ENCODE measurements at regions not wholly inside any gene's neighbourhood (a gene's known extent, or its start where the extent isn't known, plus 50 kb on each side); places are given as distances from the start of the nearest gene placed in this dataset.

DNA sequence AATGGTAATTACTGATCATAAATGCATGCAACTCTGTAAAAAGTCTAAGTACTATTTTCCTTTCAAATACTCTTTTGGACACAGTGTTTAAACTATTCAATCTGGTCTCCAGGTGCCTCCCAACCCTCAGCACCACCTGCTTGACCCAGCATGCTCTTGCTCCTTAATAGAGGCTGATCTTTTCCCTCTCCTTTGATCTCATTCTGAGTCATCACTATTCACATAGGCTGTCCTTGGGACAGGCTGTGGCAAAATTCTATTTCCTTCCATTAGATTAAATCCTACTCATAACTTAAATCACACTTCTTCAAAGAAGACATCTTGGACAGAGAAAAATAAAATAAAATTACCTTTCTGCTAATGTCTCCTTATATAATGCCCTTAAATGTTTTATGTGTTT lies 199.4 kb upstream of the ST8SIA4 start:
- TF ChIP-seq, protein P1, sequence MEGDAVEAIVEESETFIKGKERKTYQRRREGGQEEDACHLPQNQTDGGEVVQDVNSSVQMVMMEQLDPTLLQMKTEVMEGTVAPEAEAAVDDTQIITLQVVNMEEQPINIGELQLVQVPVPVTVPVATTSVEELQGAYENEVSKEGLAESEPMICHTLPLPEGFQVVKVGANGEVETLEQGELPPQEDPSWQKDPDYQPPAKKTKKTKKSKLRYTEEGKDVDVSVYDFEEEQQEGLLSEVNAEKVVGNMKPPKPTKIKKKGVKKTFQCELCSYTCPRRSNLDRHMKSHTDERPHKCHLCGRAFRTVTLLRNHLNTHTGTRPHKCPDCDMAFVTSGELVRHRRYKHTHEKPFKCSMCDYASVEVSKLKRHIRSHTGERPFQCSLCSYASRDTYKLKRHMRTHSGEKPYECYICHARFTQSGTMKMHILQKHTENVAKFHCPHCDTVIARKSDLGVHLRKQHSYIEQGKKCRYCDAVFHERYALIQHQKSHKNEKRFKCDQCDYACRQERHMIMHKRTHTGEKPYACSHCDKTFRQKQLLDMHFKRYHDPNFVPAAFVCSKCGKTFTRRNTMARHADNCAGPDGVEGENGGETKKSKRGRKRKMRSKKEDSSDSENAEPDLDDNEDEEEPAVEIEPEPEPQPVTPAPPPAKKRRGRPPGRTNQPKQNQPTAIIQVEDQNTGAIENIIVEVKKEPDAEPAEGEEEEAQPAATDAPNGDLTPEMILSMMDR (IDR thresholded peaks at IDR 0.05) = no peak

DNA sequence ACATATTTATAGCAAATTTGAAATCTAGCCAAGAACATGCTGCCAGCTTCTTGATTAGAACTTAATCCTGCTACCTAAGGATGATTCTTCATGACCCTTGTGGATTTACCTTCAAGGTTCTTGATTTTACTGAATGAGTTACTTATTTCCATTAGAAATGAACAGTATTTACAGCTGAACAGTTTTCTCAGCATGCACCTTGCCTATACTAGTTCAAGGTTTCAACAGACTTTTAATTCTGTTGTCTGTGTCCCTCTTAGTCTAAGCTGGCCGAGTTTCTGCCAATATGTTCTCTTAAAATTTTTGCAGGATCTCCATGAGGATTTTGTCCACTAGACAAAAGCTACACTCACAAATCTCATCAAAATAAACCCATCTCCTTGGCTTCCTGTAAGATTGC lies 188.8 kb upstream of the ST8SIA4 start:
- TF ChIP-seq, protein P1 (IDR thresholded peaks at IDR 0.05) = no peak

DNA sequence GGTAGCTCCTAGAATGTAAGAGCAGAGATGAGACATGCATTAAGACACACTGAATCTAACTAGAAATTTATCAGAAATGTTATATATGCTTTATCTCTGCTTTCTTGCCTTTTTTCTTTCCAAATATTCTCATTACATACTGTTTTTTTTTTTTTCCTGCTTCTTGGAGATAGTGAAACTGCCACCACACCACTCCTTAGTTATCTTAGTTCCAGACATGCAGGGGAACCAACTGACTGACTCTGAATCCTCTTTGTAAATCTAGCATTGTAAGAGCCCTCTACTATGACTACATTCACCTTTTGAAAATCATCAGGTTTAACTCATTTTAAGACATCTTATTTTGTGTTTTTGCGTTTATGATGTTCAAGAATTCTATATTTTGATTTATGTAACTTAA lies 181.3 kb upstream of the ST8SIA4 start:
- TF ChIP-seq, protein P1 (IDR thresholded peaks at IDR 0.05) = no peak

DNA sequence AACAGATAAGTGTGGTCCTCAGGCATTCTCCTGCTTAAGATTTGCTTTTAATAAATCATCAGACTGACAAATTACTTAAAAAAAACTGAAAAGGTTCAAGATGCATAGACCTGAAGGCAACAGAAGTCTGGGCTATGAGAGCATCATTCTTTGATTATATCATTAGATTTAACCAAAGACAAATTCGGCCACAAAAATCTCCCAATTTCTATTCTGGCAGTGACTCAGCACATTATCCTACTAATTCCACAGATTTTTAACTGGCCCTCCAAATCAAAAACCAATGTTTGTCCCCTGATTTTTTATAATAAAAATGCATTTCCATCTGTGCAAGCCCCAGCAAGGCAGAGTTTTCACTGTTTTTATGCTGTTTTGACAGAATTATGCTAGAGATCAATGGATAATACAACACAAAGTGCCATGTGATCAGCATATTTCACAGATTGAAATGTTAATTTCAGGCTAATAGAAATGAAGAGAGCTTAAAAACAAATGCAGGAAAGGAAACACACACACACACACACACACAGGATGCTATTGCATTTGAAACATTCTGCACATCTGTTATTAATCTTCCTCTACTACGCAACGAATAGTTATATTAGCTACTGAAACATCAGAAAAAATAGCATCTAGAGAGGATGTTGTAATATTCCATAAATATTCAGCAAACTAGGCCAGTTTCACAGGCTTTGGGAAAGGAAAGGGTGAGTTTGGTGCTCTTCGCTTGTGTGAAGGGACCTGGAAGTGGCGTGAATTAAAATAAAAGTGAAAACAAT lies 177.6 kb upstream of the ST8SIA4 start:
- TF ChIP-seq, protein P1 (IDR thresholded peaks at IDR 0.05) = no peak

DNA sequence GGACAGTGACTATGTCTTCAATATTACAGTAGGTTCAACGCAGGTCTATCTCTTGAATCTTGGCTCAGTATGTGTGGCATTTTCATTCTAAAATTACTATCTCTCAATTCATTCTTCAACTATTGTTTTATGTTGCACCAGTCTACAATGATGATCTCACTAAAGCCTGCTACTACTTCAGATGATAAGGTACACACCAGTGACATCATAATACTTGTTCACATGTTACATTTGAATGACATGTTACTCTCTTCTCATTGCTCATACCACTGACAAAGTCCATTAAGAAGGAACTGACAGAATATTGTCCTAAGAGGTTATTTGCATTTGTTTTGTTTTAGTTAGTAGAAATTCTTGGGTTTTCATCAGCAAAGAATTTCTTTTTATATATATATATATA lies 165.2 kb upstream of the ST8SIA4 start:
- TF ChIP-seq, protein P1 (IDR thresholded peaks at IDR 0.05) = no peak

DNA sequence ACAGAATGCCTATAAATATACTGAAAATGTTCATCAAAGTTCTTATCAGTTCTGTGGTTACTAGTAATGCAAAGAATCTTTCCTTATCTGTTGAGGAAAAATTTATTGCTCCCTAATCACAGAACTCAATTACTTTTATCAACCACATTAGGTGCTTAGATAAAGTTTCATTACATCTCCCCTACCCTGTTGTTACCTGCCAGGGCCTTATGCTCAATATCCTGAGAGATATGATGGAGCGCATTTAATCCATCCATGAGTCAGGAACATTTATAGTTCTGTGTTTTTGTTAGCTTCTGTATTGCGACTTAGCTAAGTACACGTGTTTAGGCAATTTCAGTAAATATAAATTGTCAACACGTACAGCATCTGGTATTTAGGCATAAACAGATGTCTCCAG lies 164.3 kb upstream of the ST8SIA4 start:
- TF ChIP-seq, protein P1 (IDR thresholded peaks at IDR 0.05) = no peak

DNA sequence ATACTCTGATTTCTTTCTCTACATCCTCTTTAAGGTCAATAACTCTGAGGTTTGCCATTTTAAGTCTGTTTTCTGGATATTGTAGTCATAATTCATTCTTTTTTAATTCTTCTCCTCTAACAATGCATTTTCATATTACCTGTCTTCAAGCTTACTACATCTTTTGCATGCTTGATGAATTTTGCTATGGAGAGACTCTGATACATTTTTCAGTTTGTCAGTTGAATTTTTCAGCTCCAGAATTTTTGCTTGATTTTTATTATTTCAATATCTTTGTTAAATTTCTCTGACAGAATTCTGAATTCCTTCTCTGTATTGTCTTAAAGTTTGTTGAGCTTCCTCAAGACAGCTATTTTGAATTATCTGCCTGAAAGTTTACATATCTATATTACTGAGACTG lies 159.8 kb upstream of the ST8SIA4 start:
- TF ChIP-seq, protein P1 (IDR thresholded peaks at IDR 0.05) = no peak

DNA sequence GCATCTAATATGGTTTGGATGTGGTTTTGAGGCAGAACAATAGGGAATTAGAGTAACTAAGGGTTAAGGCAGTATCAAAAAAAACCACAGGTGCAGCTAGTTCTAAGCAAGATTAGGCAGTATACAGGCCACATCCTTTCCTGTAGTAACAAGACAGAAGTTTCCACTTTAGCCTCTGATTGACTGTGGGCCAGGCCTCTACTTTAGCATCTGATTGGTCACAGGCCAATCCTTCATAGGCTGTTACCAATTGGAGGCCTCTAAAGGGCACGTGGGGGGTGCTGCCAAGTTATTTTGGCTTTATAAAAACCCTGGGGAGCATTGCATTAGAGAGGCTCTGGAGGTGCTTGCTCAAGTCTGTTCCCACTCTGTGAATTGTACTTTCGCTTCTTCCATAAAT lies 144.1 kb upstream of the ST8SIA4 start:
- TF ChIP-seq, protein P1 (IDR thresholded peaks at IDR 0.05) = no peak
